HFFc6 (cell line): ENCODE measurements at regions not wholly inside any gene's neighbourhood (a gene's known extent, or its start where the extent isn't known, plus 50 kb on each side); places are given as distances from the start of the nearest gene placed in this dataset.

Experiments
- DNase-seq: peaks from one replicate; pipeline ENCODE4 v3.0.0-alpha.2; 2018
- H3K27ac Mint-ChIP-seq: 2 replicates; pipeline ENCODE4 v1.8.0; 2020; ENCODE audit warnings: mild to moderate bottlenecking, mixed read lengths
- H3K27me3 Mint-ChIP-seq: 2 replicates; pipeline ENCODE4 v1.8.0; 2021; ENCODE audit warnings: mild to moderate bottlenecking, moderate library complexity, mixed read lengths; ENCODE audit not compliant: insufficient read depth
- H3K36me3 Mint-ChIP-seq: 2 replicates; pipeline ENCODE4 v1.8.0; 2021; ENCODE audit warnings: low read depth, mixed read lengths
- H3K4me1 Mint-ChIP-seq: 2 replicates; pipeline ENCODE4 v1.8.0; 2020; ENCODE audit warnings: low read depth, mixed read lengths
- H3K4me3 Mint-ChIP-seq: 2 replicates; pipeline ENCODE4 v1.8.0; 2020; ENCODE audit warnings: mild to moderate bottlenecking, moderate library complexity, mixed read lengths
- H3K9me3 Mint-ChIP-seq: 2 replicates; pipeline ENCODE4 v1.8.0; 2020; ENCODE audit warnings: mild to moderate bottlenecking, mixed read lengths
- TF ChIP-seq, protein P1 (sequence below): fragments of 200-600 bp; sonication (generic); IDR thresholded peaks from 2 replicates; pipeline ENCODE4 v1.5.0; 2021; ENCODE audit warnings: antibody characterized with exemption, mild to moderate bottlenecking

DNA sequence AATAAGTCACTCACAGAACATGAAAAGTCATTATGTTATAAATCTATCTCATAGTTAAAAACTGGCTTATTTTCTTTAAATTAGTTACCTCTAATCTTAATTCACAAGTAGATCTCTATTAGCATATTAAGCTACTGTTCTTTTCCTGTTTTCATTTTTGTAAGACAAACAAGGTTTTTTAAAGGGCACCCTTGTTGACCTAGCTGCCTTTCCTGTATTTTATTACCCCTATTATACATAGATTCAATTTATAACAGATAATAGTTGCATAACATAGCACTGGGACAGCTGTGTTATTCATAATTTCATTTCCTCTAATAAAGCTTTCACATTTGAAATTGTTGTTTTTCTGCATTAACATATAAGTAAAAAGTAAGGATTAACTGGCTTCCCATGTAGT, 1500.7 kb upstream of the FLRT2 start:
- no peaks in the 10 kb centered on the region for H3K36me3 Mint-ChIP-seq
- no peak for DNase-seq
- no peak overlapping the region for H3K27ac Mint-ChIP-seq
- H3K4me1 Mint-ChIP-seq, result no peaks in the 10 kb centered on the region
- H3K27me3 Mint-ChIP-seq, result no peaks in the 10 kb centered on the region
- H3K4me3 Mint-ChIP-seq, result no peak overlapping the region
- TF ChIP-seq, protein P1, sequence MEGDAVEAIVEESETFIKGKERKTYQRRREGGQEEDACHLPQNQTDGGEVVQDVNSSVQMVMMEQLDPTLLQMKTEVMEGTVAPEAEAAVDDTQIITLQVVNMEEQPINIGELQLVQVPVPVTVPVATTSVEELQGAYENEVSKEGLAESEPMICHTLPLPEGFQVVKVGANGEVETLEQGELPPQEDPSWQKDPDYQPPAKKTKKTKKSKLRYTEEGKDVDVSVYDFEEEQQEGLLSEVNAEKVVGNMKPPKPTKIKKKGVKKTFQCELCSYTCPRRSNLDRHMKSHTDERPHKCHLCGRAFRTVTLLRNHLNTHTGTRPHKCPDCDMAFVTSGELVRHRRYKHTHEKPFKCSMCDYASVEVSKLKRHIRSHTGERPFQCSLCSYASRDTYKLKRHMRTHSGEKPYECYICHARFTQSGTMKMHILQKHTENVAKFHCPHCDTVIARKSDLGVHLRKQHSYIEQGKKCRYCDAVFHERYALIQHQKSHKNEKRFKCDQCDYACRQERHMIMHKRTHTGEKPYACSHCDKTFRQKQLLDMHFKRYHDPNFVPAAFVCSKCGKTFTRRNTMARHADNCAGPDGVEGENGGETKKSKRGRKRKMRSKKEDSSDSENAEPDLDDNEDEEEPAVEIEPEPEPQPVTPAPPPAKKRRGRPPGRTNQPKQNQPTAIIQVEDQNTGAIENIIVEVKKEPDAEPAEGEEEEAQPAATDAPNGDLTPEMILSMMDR, result no peak
- peaks cover 21% of the 10 kb centered on the region for H3K9me3 Mint-ChIP-seq

DNA sequence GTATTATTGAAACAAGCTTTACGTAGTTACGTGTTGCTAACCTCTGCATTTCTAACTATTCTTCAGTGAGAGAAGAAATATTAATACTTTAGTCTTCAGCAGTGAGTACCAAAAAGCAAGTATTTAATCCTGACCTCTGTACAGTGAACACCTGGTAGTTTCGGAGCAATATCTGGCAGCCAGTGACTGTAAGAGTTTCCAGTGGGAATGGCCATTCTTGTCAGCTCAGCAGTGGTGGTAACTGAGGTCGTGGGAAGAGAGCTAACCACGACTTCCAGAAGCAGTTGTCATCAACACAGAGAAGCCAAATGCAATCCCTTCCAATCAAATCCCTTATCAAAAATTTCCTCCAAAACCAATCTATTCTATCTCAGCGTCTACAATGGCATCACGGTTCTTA, 1500.2 kb upstream of the FLRT2 start:
- TF ChIP-seq, protein P1, result no peak
- Mint-ChIP-seq H3K4me1 (no peaks in the 10 kb centered on the region), H3K4me3 (no peak overlapping the region), H3K27ac (no peak overlapping the region), H3K36me3 (no peaks in the 10 kb centered on the region), H3K9me3 (peaks cover 21% of the 10 kb centered on the region), H3K27me3 (no peaks in the 10 kb centered on the region)
- no peak for DNase-seq

DNA sequence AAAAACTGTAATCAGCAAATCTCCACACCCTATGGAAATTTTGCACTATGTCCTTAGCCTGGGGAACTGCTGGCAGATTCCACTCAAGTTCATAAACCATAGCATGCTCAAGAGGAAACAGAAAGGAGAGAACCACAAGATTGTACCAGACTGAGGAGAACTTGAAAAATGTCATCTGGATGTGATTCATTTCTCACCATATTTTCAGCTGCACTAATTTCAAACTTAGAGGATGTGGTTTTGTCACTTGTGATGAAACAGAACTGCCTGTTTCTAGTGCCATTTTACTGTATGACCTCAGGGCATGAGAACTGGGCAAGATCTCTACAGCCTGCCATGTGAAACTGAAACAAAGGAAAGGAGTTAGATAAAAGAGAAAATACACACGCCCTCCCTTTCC, 1493.1 kb upstream of the FLRT2 start:
- H3K27me3 Mint-ChIP-seq, result no peaks in the 10 kb centered on the region
- H3K9me3 Mint-ChIP-seq, result peaks cover 12% of the 10 kb centered on the region; the same call in 1 of the 2 replicates
- TF ChIP-seq, protein P1, result no peak
- no peak for DNase-seq
- no peak overlapping the region for H3K4me3 Mint-ChIP-seq
- H3K27ac Mint-ChIP-seq, result no peak overlapping the region
- no peaks in the 10 kb centered on the region for H3K4me1 Mint-ChIP-seq
- no peaks in the 10 kb centered on the region for H3K36me3 Mint-ChIP-seq

DNA sequence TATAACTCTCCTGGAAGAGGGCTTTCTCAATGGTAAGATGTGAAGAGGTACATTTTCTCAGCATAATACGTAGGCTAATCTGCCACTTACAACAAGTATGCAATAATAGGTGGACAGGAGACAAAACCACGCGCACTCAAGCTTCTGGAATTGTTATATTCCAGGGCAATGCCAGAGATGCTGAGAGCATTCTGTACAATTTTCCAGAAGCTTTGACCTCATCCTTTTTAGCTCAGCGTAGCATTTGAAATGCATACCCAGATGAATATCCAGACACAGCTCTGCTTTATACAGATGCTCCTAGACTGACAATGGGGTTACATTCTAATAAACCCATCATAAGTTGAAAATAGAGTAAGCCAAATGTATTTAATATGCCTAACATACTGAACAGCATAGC, 1492.4 kb upstream of the FLRT2 start:
- H3K9me3 Mint-ChIP-seq, result peaks cover 12% of the 10 kb centered on the region
- TF ChIP-seq, protein P1, result no peak
- H3K27me3 Mint-ChIP-seq, result no peaks in the 10 kb centered on the region
- DNase-seq, result no peak
- no peaks in the 10 kb centered on the region for H3K36me3 Mint-ChIP-seq
- H3K4me3 Mint-ChIP-seq, result no peak overlapping the region
- no peaks in the 10 kb centered on the region for H3K4me1 Mint-ChIP-seq
- H3K27ac Mint-ChIP-seq, result no peak overlapping the region

DNA sequence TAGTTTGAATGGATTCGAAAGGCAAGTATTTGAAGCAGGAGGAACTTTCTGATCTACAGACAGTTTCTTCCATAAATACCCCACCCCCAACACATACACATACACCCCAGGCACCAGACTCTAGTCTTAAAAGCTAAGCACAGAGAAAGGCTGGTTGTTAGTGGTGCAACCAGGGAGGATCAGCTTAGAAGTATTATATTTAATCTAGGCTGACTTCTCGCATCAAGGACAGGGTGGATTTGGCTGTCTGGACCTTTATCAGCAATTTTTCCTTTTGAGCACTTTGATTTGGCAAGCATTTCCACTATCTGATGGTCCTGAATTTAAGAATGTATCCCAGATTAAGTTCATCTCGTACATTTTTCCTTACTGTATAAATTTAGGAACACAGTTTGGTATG, 1489.8 kb upstream of the FLRT2 start:
- peaks cover 21% of the 10 kb centered on the region for H3K9me3 Mint-ChIP-seq
- H3K36me3 Mint-ChIP-seq, result no peaks in the 10 kb centered on the region
- H3K4me3 Mint-ChIP-seq, result no peak overlapping the region
- no peak for DNase-seq
- H3K27me3 Mint-ChIP-seq, result no peaks in the 10 kb centered on the region
- no peak overlapping the region for H3K27ac Mint-ChIP-seq
- no peaks in the 10 kb centered on the region for H3K4me1 Mint-ChIP-seq
- TF ChIP-seq, protein P1, result no peak

DNA sequence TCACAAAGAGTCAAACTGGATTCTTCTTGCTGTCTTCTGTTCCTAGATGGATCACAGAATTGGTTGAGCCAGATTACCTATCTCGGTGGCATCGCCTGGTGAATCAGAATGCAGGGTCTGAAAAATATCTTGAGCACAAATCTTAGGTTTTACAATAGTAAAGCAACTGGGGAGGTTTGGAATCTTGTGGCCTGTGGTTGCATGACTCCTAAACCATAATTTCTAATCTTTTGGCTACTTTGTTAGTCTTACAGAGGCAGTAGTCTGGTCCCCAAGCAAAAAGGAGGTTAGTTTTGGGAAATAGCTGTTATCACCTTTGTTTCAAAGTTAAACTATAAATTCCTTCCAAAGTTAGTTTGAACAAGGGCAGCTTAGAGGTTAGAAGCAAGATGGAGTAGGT, 1488.5 kb upstream of the FLRT2 start:
- Mint-ChIP-seq H3K4me1 (no peaks in the 10 kb centered on the region), H3K9me3 (peaks cover 21% of the 10 kb centered on the region), H3K4me3 (no peak overlapping the region), H3K27ac (no peak overlapping the region), H3K27me3 (no peaks in the 10 kb centered on the region), H3K36me3 (no peaks in the 10 kb centered on the region)
- TF ChIP-seq, protein P1, result no peak
- no peak for DNase-seq
